GM18868 (cell line): ENCODE measurements at regions not wholly inside any gene's neighbourhood (a gene's known extent, or its start where the extent isn't known, plus 50 kb on each side); places are given as distances from the start of the nearest gene placed in this dataset.

Source experiments
- ATAC-seq: cut with Tn5 transposase; IDR thresholded peaks from one replicate; pipeline ENCODE4 v1.9.1; 2021; ENCODE audit warnings: mild to moderate bottlenecking, moderate library complexity; ENCODE audit not compliant: unreplicated experiment

- peak; percentile 95 for ATAC-seq
These were observed 450.0 kb downstream of the ANKRD50 start for GRCh38 chr4:124262211-124263179.

GRCh38 chr4:124265701-124266100 is 446.8 kb downstream of the ANKRD50 start:
- no peak for ATAC-seq

GRCh38 chr4:124266721-124267120 is 445.8 kb downstream of the ANKRD50 start:
- no peak for ATAC-seq

- ATAC-seq = no peak
These were observed 436.1 kb downstream of the ANKRD50 start for GRCh38 chr4:124276461-124276860.

GRCh38 chr4:124277691-124278090 is 434.8 kb downstream of the ANKRD50 start:
- no peak for ATAC-seq

- no peak for ATAC-seq
These were observed 434.1 kb downstream of the ANKRD50 start for GRCh38 chr4:124278477-124278876.

- ATAC-seq = no peak
These were observed 432.8 kb downstream of the ANKRD50 start for GRCh38 chr4:124279741-124280140.

GRCh38 chr4:124282301-124282898 is 430.1 kb downstream of the ANKRD50 start:
- no peak for ATAC-seq

GRCh38 chr4:124288706-124289486 is 423.6 kb downstream of the ANKRD50 start:
- ATAC-seq = no peak

GRCh38 chr4:124290678-124291077 is 421.9 kb downstream of the ANKRD50 start:
- ATAC-seq = no peak

GRCh38 chr4:124295413-124295812 is 417.1 kb downstream of the ANKRD50 start:
- ATAC-seq = no peak

- ATAC-seq = peak; percentile 78
These were observed 407.6 kb downstream of the ANKRD50 start for GRCh38 chr4:124304941-124305340.

- ATAC-seq = no peak
These were observed 406.2 kb downstream of the ANKRD50 start for GRCh38 chr4:124306352-124306751.

GRCh38 chr4:124307143-124307542 is 405.4 kb downstream of the ANKRD50 start:
- ATAC-seq = no peak

GRCh38 chr4:124318292-124318691 is 394.2 kb downstream of the ANKRD50 start:
- no peak for ATAC-seq

- no peak for ATAC-seq
These were observed 391.2 kb downstream of the ANKRD50 start for GRCh38 chr4:124321364-124321763.

GRCh38 chr4:124322234-124323065 is 390.1 kb downstream of the ANKRD50 start:
- ATAC-seq = peak; percentile 71

- ATAC-seq = no peak
These were observed 386.8 kb downstream of the ANKRD50 start for GRCh38 chr4:124325690-124326089.

GRCh38 chr4:124329134-124329533 is 383.4 kb downstream of the ANKRD50 start:
- ATAC-seq = no peak

- no peak for ATAC-seq
These were observed 382.5 kb downstream of the ANKRD50 start for GRCh38 chr4:124330045-124330444.
